HepG2 (cell line): ENCODE measurements at regions not wholly inside any gene's neighbourhood (a gene's known extent, or its start where the extent isn't known, plus 50 kb on each side); places are given as distances from the start of the nearest gene placed in this dataset.

Experiments
- CEBPB ChIP-seq: IDR thresholded peaks from 2 replicates; pipeline ENCODE4 v1.6.1; 2011; ENCODE audit warnings: low read depth, low read length, improper control_type of control experiment, borderline replicate concordance
- REXO4 ChIP-seq: sonication (generic); formaldehyde crosslinking; IDR thresholded peaks from 2 replicates; pipeline ENCODE4 v1.8.0; 2022; ENCODE audit warnings: missing genetic modification reagents, mild to moderate bottlenecking, borderline replicate concordance
- RFXAP ChIP-seq: sonication (generic); formaldehyde crosslinking; IDR thresholded peaks from 2 replicates; pipeline ENCODE4 v1.4.0; 2020; ENCODE audit warnings: missing genetic modification reagents, borderline replicate concordance
- SMAD1 ChIP-seq: sonication (generic); formaldehyde crosslinking; IDR thresholded peaks from 2 replicates; pipeline ENCODE4 v1.4.0; 2020; ENCODE audit warnings: missing genetic modification reagents, low read depth, mild to moderate bottlenecking, borderline replicate concordance
- TAF1 ChIP-seq: sonication (generic); formaldehyde crosslinking; IDR thresholded peaks from 2 replicates; pipeline ENCODE4 v1.4.0; 2020; ENCODE audit warnings: missing genetic modification reagents
- ZBTB37 ChIP-seq: sonication (generic); formaldehyde crosslinking; IDR thresholded peaks from 2 replicates; pipeline ENCODE4 v1.4.0; 2020; ENCODE audit warnings: mild to moderate bottlenecking, missing genetic modification reagents
- ZMYM3 ChIP-seq: sonication (generic); formaldehyde crosslinking; IDR thresholded peaks from 2 replicates; pipeline ENCODE4 v1.5.1; 2020; ENCODE audit warnings: mild to moderate bottlenecking, missing genetic modification reagents
- ZNF772 ChIP-seq: sonication (generic); formaldehyde crosslinking; IDR thresholded peaks from 2 replicates; pipeline ENCODE4 v1.5.0; 2020; ENCODE audit warnings: mild to moderate bottlenecking, missing genetic modification reagents

- TF ChIP-seq RFXAP (CRISPR knock-in tag) (no peak), SMAD1 (CRISPR knock-in tag) (no peak), ZBTB37 (no peak), REXO4 (CRISPR knock-in tag) (no peak), TAF1 (no peak), ZNF772 (CRISPR knock-in tag) (no peak), CEBPB (no peak), ZMYM3 (CRISPR knock-in tag) (no peak)
Observed at GRCh38 chr13:111398196-111398595, 77.8 kb downstream of the TEX29 start.
